Parathyroid adenoma (tissue), 2 donors: ENCODE measurements at regions not wholly inside any gene's neighbourhood (a gene's known extent, or its start where the extent isn't known, plus 50 kb on each side); places are given as distances from the start of the nearest gene placed in this dataset.

Source experiments
- H2AFZ ChIP-seq: fragments of 300-600 bp; sonication (generic); one replicate; pipeline ENCODE4 v1.7.0; 2017; ENCODE audit warnings: antibody characterized with exemption, mild to moderate bottlenecking
- H3K27ac ChIP-seq: fragments of 300-600 bp; sonication (generic); one replicate; pipeline ENCODE4 v1.7.0; 2017
- H3K27me3 ChIP-seq: fragments of 300-600 bp; sonication (generic); one replicate; pipeline ENCODE4 v1.7.0; 2017; ENCODE audit warnings: low read length; ENCODE audit not compliant: control insufficient read depth, insufficient read depth
- H3K36me3 ChIP-seq: fragments of 300-600 bp; sonication (generic); one replicate; pipeline ENCODE4 v1.7.0; 2017; ENCODE audit warnings: low read length; ENCODE audit not compliant: control insufficient read depth, insufficient read depth
- H3K4me1 ChIP-seq: fragments of 300-600 bp; sonication (generic); one replicate; pipeline ENCODE4 v1.7.0; 2017; ENCODE audit warnings: control low read depth
- H3K4me2 ChIP-seq: fragments of 300-600 bp; sonication (generic); one replicate; pipeline ENCODE4 v1.7.0; 2017; ENCODE audit warnings: low read length
- H3K4me3 ChIP-seq: fragments of 300-600 bp; sonication (generic); one replicate; pipeline ENCODE4 v1.7.0; 2017; ENCODE audit warnings: low read depth, low read length
- H3K79me2 ChIP-seq: fragments of 300-600 bp; sonication (generic); one replicate; pipeline ENCODE4 v1.7.0; 2017; ENCODE audit warnings: control low read depth
- H3K9ac ChIP-seq: fragments of 300-600 bp; sonication (generic); one replicate; pipeline ENCODE4 v1.7.0; 2017; ENCODE audit warnings: mild to moderate bottlenecking
- H3K9me3 ChIP-seq: fragments of 300-600 bp; sonication (generic); one replicate; pipeline ENCODE4 v1.7.0; 2017; ENCODE audit warnings: low read length; ENCODE audit not compliant: control insufficient read depth
- TF ChIP-seq, protein P1 (sequence below): fragments of 300-600 bp; sonication (generic); IDR thresholded peaks from one replicate; pipeline ENCODE4 v1.7.0; 2017; ENCODE audit warnings: antibody characterized with exemption, mild to moderate bottlenecking
- donor health status: primary hyperparathyroidism.

DNA sequence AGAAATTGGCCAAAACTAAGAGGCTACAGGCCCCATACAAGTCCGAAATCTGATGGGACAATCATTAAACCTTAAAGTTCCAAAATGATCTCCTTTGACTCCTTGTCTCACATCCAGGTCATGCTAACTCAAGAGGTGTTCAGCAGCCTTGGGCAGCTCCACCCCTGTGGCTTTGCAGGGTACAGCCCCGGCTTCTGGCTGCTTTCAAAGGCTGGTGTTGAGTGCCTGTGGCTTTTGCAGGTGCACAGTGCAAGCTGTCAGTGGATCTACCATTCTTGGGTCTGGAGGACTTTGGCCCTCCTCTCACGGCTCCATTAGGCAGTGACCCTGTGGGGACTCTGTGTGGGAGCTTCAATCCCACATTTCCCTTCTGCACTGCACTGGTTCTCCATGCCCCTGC, 329.1 kb upstream of the MAD2L1 start:
- H3K27ac ChIP-seq = no peak overlapping the region
- no peak overlapping the region for H3K4me2 ChIP-seq
- TF ChIP-seq, protein P1, sequence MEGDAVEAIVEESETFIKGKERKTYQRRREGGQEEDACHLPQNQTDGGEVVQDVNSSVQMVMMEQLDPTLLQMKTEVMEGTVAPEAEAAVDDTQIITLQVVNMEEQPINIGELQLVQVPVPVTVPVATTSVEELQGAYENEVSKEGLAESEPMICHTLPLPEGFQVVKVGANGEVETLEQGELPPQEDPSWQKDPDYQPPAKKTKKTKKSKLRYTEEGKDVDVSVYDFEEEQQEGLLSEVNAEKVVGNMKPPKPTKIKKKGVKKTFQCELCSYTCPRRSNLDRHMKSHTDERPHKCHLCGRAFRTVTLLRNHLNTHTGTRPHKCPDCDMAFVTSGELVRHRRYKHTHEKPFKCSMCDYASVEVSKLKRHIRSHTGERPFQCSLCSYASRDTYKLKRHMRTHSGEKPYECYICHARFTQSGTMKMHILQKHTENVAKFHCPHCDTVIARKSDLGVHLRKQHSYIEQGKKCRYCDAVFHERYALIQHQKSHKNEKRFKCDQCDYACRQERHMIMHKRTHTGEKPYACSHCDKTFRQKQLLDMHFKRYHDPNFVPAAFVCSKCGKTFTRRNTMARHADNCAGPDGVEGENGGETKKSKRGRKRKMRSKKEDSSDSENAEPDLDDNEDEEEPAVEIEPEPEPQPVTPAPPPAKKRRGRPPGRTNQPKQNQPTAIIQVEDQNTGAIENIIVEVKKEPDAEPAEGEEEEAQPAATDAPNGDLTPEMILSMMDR = no peak
- H2AFZ ChIP-seq = no peak overlapping the region
- no peaks in the 10 kb centered on the region for H3K79me2 ChIP-seq
- H3K9me3 ChIP-seq = no peaks in the 10 kb centered on the region
- H3K36me3 ChIP-seq = no peaks in the 10 kb centered on the region
- H3K4me1 ChIP-seq = no peaks in the 10 kb centered on the region
- H3K4me3 ChIP-seq = no peak overlapping the region
- H3K9ac ChIP-seq = no peak overlapping the region
- no peaks in the 10 kb centered on the region for H3K27me3 ChIP-seq

DNA sequence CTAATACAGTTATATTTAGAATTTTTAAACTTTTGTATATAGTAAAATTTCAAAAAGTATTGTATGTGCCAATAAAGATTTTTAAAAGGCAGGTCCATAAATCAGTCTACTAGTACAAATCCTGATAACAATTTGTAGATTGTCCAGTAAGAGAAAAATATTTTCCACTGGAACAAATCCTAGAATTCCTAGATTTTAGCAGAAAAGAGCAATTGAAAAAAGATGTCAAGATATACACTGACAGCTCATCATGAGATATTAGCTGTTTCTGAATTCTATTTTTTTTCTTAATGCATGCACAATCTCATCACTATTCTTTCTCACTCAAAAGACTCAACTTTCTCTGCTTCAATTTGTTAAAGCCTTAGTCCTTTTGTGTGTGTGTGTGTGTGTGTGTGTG, 289.2 kb upstream of the MAD2L1 start:
- H3K36me3 ChIP-seq = no peaks in the 10 kb centered on the region
- H3K79me2 ChIP-seq = no peaks in the 10 kb centered on the region
- no peaks in the 10 kb centered on the region for H3K4me1 ChIP-seq
- TF ChIP-seq, protein P1 = no peak
- no peak overlapping the region for H3K4me2 ChIP-seq
- H3K4me3 ChIP-seq = no peak overlapping the region
- H3K27ac ChIP-seq = no peak overlapping the region
- H3K9me3 ChIP-seq = no peaks in the 10 kb centered on the region
- H2AFZ ChIP-seq = no peak overlapping the region
- no peak overlapping the region for H3K9ac ChIP-seq
- H3K27me3 ChIP-seq = no peaks in the 10 kb centered on the region

DNA sequence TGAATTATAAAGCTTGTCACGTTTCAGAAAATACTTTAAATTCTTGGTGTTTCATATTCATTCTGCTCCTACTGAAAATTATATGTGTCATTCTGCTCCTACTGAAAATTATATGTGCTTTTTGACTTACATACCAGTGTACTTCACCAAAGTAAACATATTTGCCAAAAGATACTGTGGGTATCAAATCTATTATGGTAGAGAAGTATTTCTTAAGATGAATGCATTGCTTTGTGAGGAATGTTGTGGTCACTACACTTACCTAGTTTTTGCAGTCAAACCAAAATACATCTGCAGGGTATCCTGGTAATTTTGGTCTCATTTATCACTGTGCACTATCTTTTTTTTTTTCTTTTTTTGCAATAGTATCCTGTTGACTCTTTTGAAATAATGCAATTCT, 287.7 kb upstream of the MAD2L1 start:
- H3K9ac ChIP-seq = no peak overlapping the region
- TF ChIP-seq, protein P1 = no peak
- no peaks in the 10 kb centered on the region for H3K9me3 ChIP-seq
- no peak overlapping the region for H3K4me3 ChIP-seq
- no peak overlapping the region for H3K27ac ChIP-seq
- no peak overlapping the region for H2AFZ ChIP-seq
- no peaks in the 10 kb centered on the region for H3K27me3 ChIP-seq
- H3K79me2 ChIP-seq = no peaks in the 10 kb centered on the region
- no peaks in the 10 kb centered on the region for H3K36me3 ChIP-seq
- H3K4me2 ChIP-seq = no peak overlapping the region
- no peaks in the 10 kb centered on the region for H3K4me1 ChIP-seq

- Histone ChIP-seq H2AFZ (no peak overlapping the region), H3K27ac (no peak overlapping the region), H3K27me3 (no peaks in the 10 kb centered on the region), H3K4me3 (no peak overlapping the region), H3K4me1 (no peaks in the 10 kb centered on the region), H3K36me3 (no peaks in the 10 kb centered on the region), H3K79me2 (no peaks in the 10 kb centered on the region), H3K4me2 (no peak overlapping the region), H3K9ac (no peak overlapping the region), H3K9me3 (no peaks in the 10 kb centered on the region)
- TF ChIP-seq, protein P1 = no peak
Measured at GRCh38 chr4:120353235-120353634, 286.6 kb upstream of the MAD2L1 start.

DNA sequence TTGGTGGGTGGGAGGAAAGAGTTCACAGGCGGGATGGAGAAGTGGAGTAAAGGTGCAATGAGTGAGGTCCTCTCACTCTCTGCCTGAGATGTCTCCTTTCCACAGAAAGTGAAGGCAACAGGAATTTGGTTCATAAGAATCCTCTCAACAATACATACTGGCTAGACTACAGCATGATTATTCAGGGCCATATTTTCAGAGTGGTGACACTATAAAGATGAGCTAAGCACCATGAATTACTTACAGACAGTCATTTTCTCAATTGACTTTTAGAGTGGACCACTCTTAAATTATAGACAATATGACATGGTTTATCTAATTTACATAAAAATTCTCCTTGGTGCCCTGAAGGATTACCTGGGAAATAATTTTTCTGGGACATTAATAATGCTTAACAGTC, 286.1 kb upstream of the MAD2L1 start:
- no peak overlapping the region for H2AFZ ChIP-seq
- no peaks in the 10 kb centered on the region for H3K79me2 ChIP-seq
- H3K9me3 ChIP-seq = no peaks in the 10 kb centered on the region
- H3K4me3 ChIP-seq = no peak overlapping the region
- H3K27ac ChIP-seq = no peak overlapping the region
- H3K36me3 ChIP-seq = no peaks in the 10 kb centered on the region
- no peaks in the 10 kb centered on the region for H3K27me3 ChIP-seq
- no peak overlapping the region for H3K9ac ChIP-seq
- no peak overlapping the region for H3K4me2 ChIP-seq
- TF ChIP-seq, protein P1 = no peak
- H3K4me1 ChIP-seq = no peaks in the 10 kb centered on the region
